Adrenal gland (tissue), 9 donors: ENCODE measurements at regions not wholly inside any gene's neighbourhood (a gene's known extent, or its start where the extent isn't known, plus 50 kb on each side); places are given as distances from the start of the nearest gene placed in this dataset.

Source experiments
- DNase-seq, 7 donors: peaks; one replicate each; pipeline ENCODE4 v3.0.0-alpha.2; 2019 to 2020
- H3K27ac ChIP-seq, 5 donors: fragments of 200-600 bp; sonication (generic) in 4 of 5; 1 replicate in 3 of 5; 2 replicates in 2 of 5; pipeline versions ENCODE4 v1.5.1 to v1.8.0; 2016 to 2020; ENCODE audit warnings: mild to moderate bottlenecking in 1 of 5
- H3K27me3 ChIP-seq: fragments of 200-600 bp; 2 replicates; pipeline ENCODE4 v1.8.0; 2021
- H3K36me3 ChIP-seq, 2 donors: fragments of 200-600 bp; replicated peaks in 1 of 2; 1 replicate in 1 of 2; 2 replicates in 1 of 2; pipeline versions ENCODE4 v1.5.1 to v1.8.0; 2018 to 2022
- H3K4me1 ChIP-seq, 2 donors: fragments of 200-600 bp; replicated peaks in 1 of 2; 1 replicate in 1 of 2; 2 replicates in 1 of 2; pipeline versions ENCODE4 v1.5.1 to v1.8.0; 2018 to 2021
- H3K4me3 ChIP-seq, 4 donors: fragments of 200-600 bp; sonication (generic) in 3 of 4; one replicate each; pipeline ENCODE4 v1.5.1; 2016 to 2018
- H3K9me3 ChIP-seq, 3 donors: fragments of 200-600 bp; sonication (generic) in 1 of 3; replicated peaks in 1 of 3; 1 replicate in 2 of 3; 2 replicates in 1 of 3; pipeline versions ENCODE4 v1.5.1 to v1.8.0; 2016 to 2021
- CTCF ChIP-seq, 6 experiments: fragments of 450-650 bp in 4 of 6; fragments of 200-600 bp in 2 of 6; sonication (generic) in 1 of 6; IDR thresholded peaks; 1 replicate in 5 of 6; 2 replicates in 1 of 6; pipeline versions ENCODE4 v1.5.1 to v1.8.0; 2016 to 2021; ENCODE audit warnings: antibody characterized with exemption in 6 of 6, mild to moderate bottlenecking in 2 of 6, moderate library complexity in 1 of 6
- POLR2A ChIP-seq, 2 donors: fragments of 450-650 bp; IDR thresholded peaks; one replicate each; pipeline ENCODE4 v1.6.1; 2017; ENCODE audit warnings: antibody characterized with exemption in 2 of 2, mild to moderate bottlenecking in 2 of 2, moderate library complexity in 1 of 2
- WGBS, 4 donors: extraction: QIAGEN DNeasy Blood & Tissue Kit in 2 of 4; methylation state at CpG; one replicate each; pipeline versions ENCODE4 v1.1.5 to v1.1.7; 2013 to 2017; 5-methylcytosine and 5-hydroxymethylcytosine counted together
- intact Hi-C, 2 donors: fragments of 100-400 bp; cut with DNase I; formaldehyde crosslinking; loops; one replicate each; pipeline versions ENCODE4 v1.14.1 to v1.15.0; 2022 to 2023
- donor health status: healthy with polysubstance abuse.
- donor health status: Bipolar disorder and iron deficiency.
- donor health status: DM: yes; HTN: yes; CAD: no.
- donor health status: DM: no; HTN: no; CAD: no.
- donor health status: DM: no; HTN: no; CAD: no.

- Histone ChIP-seq H3K27ac (no peak overlapping the region), H3K36me3 (no peaks in the 10 kb centered on the region), H3K27me3 (no peaks in the 10 kb centered on the region), H3K4me1 (no peaks in the 10 kb centered on the region), H3K4me3 (no peak overlapping the region), H3K9me3 (no peaks in the 10 kb centered on the region)
- 69 to 77% (median 72%) methylated on average over 4 of the region's 4 CpGs for whole genome bisulfite sequencing, 4 donors
- no peak for DNase-seq
- intact Hi-C loops: no loop called here
- TF ChIP-seq POLR2A (IDR thresholded peaks at IDR 0.05): no peak
- no peak for TF ChIP-seq CTCF (IDR thresholded peaks at IDR 0.05)
Measured at GRCh38 chr16:63938661-63939060, 1183.2 kb downstream of the CDH11 start.

GRCh38 chr16:63933841-63934240 lies 1188.0 kb downstream of the CDH11 start:
- Histone ChIP-seq H3K27me3 (no peaks in the 10 kb centered on the region), H3K9me3 (no peaks in the 10 kb centered on the region), H3K36me3 (no peaks in the 10 kb centered on the region), H3K4me1 (no peaks in the 10 kb centered on the region), H3K27ac (no peak overlapping the region), H3K4me3 (no peak overlapping the region)
- 63 to 73% (median 67%) methylated on average over 3 of the region's 3 CpGs for WGBS, 4 donors
- TF ChIP-seq CTCF (IDR thresholded peaks at IDR 0.05) (no peak), POLR2A (IDR thresholded peaks at IDR 0.05) (no peak)
- no peak for DNase-seq
- intact Hi-C loops: no loop called here

GRCh38 chr16:63928421-63928820 lies 1193.4 kb downstream of the CDH11 start:
- no peak for DNase-seq
- Histone ChIP-seq H3K27ac (no peak overlapping the region), H3K36me3 (no peaks in the 10 kb centered on the region), H3K9me3 (no peaks in the 10 kb centered on the region), H3K4me3 (no peak overlapping the region), H3K27me3 (no peaks in the 10 kb centered on the region), H3K4me1 (no peaks in the 10 kb centered on the region)
- intact Hi-C loops: no loop called here
- TF ChIP-seq CTCF (IDR thresholded peaks at IDR 0.05) (no peak), POLR2A (IDR thresholded peaks at IDR 0.05) (no peak)
- WGBS, 4 donors: 80 to 91% (median 83%) methylated on average over 4 of the region's 4 CpGs

- WGBS, 4 donors: 76 to 87% (median 80%) methylated on average over 5 of the region's 5 CpGs
- no peaks in the 10 kb centered on the region for H3K9me3 ChIP-seq
- no peaks in the 10 kb centered on the region for H3K4me1 ChIP-seq
- TF ChIP-seq CTCF (IDR thresholded peaks at IDR 0.05) (no peak), POLR2A (IDR thresholded peaks at IDR 0.05) (no peak)
- no peaks in the 10 kb centered on the region for H3K36me3 ChIP-seq
- H3K27me3 ChIP-seq: no peaks in the 10 kb centered on the region
- H3K4me3 ChIP-seq: no peak overlapping the region
- H3K27ac ChIP-seq: no peak overlapping the region
- intact Hi-C loops: no loop called here
- DNase-seq: no peak
Measured at GRCh38 chr16:63925221-63925620, 1196.6 kb downstream of the CDH11 start.
